Activated CD8-positive, alpha-beta memory T cell treated with anti-CD3 and anti-CD28 coated beads, Interleukin-2, amount 50 U/mL, for 1 hour (primary cell): ENCODE measurements at regions not wholly inside any gene's neighbourhood (a gene's known extent, or its start where the extent isn't known, plus 50 kb on each side); places are given as distances from the start of the nearest gene placed in this dataset.

Source experiments
- DNase-seq: peaks from one replicate; pipeline ENCODE4 v3.0.0-alpha.2; 2020; ENCODE audit errors: extremely low read depth

DNA sequence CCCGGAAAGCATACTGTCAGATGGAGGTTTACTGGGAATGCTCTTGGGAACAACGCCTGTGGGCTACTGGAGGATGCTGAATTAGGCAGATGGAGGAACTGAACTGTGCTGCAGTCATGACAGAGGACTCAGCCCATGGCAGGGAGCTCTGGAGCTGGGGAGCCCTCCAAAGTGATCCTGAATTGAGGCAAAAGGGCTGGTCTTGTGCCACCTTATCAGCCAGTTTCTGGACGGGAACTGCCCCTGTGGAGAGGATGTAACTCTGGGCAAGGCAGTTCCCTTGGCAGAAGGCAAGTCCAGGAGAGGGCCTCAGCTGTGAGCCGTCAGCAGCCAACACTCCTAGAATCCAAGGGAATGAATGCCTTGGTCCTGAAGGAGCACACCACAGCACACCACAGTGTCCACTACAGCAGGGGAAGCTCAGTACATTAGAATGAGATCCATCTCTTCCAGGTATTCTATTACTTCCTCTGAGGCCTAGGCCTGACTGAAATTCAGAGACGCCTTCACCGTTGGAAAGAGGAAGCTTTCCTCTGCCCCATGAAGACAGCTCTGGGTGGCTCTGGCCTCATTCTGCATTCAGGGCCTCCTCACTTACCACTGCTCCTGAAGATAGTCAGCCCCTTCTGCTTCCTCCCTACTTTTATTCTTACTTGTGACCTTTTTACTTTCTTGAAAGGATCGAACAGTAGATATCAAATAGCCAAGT is 139.6 kb upstream of the GPR26 start:
- no peak for DNase-seq

GRCh38 chr10:123527151-123527550 is 139.0 kb upstream of the GPR26 start:
- DNase-seq = no peak

GRCh38 chr10:123529146-123529760 is 136.9 kb upstream of the GPR26 start:
- DNase-seq = no peak

DNA sequence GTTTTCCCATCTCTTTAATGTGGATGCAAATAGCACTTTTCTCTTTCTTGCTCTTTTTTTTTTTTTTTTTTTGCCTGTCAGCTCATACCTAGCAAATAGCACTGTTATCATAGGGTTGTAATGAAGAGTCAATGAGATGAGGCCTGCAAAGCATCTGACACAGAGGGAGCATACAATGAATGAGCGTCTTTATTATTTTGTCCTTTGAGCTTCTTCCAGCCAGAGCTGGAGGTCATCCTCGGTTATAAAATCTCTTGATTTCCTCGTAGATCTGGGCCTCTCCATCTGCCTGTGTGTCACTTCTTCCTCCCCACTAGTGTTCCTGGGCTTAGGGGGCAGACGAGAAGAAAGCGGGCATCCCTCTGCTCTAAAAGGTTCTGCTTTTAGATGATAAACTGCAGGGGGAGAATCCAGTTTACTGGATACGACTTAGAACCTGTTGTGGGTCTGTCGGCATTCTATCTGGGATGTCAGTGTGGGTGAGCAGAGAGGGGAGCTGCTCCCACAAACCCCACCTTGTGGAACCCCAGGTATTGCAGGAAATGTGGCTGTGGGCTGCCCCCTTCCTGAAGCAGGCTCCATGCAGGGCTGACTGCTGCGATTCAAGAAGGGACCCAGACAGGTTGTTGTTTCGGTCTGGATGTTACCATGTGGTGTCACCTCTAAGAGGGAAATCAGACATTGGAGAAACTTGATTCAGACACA is 135.8 kb upstream of the GPR26 start:
- DNase-seq = no peak

DNA sequence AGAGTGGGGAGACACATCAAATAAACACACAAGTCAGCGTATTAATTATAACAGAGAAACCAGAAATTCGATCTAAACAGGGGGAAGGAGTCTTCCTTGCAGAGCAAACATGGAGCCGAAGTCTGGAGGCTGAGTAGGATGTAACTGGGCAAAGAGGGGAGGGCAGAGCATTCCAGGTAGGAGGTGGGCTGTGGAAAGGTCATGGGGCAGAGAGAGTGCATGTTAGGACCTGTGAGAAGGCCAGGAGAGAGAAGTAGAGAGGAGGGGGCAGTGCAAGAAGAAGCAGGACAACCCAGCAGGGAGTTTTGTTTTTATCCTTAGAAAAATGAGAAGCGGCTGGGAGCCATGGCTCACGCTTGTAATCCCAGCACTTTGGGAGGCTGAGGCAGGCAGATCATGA is 130.8 kb upstream of the GPR26 start:
- no peak for DNase-seq

GRCh38 chr10:123536176-123536845 is 129.8 kb upstream of the GPR26 start:
- no peak for DNase-seq

- DNase-seq = no peak
Measured at GRCh38 chr10:123537188-123537961, 128.8 kb upstream of the GPR26 start.

DNA sequence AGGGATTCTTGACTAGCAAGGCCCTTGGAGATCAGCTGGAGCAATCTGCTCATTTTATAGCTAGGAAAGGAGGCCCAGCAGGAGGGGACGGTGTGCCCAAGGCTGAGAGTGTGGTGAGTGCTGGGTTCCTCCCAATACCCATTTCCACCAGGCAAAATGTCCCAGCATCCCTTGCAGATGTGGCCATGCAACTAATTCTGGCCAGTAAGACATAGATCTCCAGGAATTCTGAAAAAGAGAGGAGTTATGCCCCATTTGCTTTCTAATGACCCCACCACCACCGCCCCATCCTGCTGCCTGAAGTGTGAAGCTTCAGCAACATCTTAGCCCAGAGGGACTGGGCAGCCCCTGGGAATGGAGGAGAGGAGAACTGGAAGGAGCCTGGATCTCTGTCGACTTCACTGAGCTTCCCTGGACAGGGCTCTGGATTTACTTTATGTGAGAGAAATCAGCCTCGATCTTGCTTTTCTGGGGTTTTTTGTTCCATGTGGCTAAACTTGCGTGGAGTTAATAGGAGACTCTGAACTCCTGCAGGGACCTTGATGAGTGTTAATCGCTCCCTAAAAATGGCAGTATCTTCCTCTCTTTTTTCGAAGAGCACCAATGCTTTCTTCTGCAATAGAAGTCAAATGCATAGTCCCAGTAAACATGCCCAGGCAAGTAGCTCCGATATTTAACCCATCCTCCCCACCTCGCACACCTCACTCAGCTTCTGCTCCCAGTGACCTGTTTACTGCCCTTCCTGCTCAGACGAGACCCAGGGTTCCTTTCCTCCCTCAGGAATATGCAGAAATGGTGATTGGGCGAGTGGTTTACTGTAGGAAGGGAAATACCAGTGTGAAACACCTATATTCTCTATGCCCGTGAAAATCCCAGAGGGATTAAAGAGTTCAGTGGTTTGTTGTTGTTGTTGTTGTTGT is 127.5 kb upstream of the GPR26 start:
- no peak for DNase-seq

- DNase-seq = no peak
Measured at GRCh38 chr10:123544986-123545385, 121.2 kb upstream of the GPR26 start.

GRCh38 chr10:123548770-123549169 is 117.4 kb upstream of the GPR26 start:
- no peak for DNase-seq

DNA sequence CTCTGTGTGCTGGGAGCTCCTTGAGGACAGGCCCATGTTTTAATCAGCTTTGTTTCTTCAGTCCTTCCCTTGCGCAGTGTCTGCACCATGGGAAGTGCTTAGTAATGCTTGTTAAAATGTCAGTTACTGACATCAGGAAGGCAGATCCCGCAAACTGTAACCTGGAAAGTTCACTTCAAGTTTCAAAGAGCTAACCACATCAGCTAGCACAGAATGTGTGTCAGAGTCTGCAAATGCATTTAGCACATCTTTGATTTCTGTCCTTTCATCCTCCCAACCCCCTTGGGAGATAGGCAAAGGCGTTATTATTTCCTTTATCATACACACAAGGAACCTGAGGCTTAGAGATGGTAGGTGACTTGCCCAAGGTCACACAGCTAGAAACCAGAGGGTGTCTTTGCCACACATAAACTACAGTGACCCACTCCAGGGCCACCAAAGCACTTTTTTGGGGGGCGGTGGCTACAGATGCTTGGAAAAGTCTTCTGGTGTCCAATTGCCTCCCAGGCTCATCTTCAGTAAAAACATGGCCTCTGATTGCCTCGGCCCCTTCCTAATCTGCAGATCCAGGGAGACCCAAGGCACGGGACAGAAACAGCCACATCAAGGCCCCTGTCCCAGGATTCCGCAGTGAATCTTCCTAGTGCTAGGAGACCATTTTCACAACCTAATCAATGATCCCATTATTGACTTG is 116.2 kb upstream of the GPR26 start:
- no peak for DNase-seq

- no peak for DNase-seq
Measured at GRCh38 chr10:123550675-123551096, 115.5 kb upstream of the GPR26 start.

- DNase-seq = no peak
Measured at GRCh38 chr10:123551259-123551658, 114.9 kb upstream of the GPR26 start.

DNA sequence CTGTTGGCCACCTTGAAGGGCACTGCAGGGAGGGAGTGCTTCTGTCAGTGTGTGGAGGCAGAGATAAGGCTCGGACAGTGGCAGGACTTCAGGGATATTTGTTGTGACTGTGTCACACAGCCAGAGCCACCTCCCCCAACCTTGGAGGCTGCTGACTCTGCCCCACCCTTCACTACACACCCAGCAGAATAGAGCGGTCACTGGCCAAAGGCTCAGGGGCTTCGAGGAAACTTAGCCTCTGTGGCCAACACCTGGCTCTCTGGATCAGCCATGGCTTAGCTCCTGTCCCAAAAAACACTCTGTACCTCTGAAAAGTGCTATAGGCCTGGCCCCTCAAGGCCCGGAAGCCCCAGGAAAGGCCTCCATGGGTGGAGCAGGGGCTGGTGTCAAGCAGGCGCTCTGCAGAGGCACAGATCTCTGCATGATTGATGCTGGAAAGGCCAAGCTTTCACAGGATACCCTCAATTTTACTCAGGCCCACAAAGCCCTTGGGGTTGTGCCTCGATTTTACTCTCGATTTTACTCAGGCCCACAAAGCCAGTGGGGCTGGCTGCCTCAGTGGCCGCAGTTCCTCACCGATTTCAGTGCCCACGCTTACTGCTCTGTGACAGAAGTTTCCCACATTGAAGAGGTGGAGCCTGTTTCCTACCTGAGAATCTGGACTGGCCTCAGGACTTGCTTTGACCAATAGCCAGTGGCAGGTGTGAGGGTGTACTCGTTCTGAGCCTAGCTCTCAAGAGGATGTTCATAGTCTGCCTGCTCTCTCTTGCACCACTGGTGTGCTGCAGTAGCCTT is 113.2 kb upstream of the GPR26 start:
- DNase-seq = no peak

GRCh38 chr10:123553810-123554430 is 112.2 kb upstream of the GPR26 start:
- DNase-seq = no peak

- no peak for DNase-seq
Measured at GRCh38 chr10:123554656-123555055, 111.5 kb upstream of the GPR26 start.

- no peak for DNase-seq
Measured at GRCh38 chr10:123555616-123556015, 110.5 kb upstream of the GPR26 start.

GRCh38 chr10:123556049-123556448 is 110.1 kb upstream of the GPR26 start:
- DNase-seq = no peak

DNA sequence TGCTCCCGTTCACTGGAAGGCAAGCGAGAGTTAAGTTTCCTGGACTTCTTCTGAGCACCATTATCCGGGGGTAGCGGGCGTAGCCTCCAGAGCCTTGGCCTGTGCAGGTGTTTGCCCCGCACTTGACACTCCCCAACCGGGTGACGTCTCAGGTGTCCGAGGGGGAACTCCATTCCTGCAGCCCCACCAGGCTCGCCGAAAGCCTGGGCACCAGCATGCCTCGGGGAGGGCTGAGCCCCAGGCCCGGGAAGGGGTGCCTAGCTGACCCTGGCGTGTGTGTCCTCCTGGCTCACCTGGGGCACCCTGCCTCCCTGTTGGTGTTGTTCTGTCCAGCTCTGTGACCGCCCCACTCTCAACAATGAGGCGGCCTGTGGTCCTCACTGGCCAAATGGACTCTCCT is 109.4 kb upstream of the GPR26 start:
- DNase-seq = no peak
